Spleen (tissue), 11 donors: ENCODE measurements at regions not wholly inside any gene's neighbourhood (a gene's known extent, or its start where the extent isn't known, plus 50 kb on each side); places are given as distances from the start of the nearest gene placed in this dataset.

ENCODE experiments used
- DNase-seq: peaks from one replicate; pipeline ENCODE4 v3.0.0-alpha.2; 2020
- H3K27ac ChIP-seq, 8 donors: fragments of 200-600 bp; sonication (generic) in 7 of 8; 1 replicate in 4 of 8; 2 replicates in 4 of 8; pipeline versions ENCODE4 v1.5.0 to v1.8.0; 2016 to 2021; ENCODE audit warnings: inconsistent platforms in 4 of 8, mild to moderate bottlenecking in 4 of 8, moderate library complexity in 1 of 8
- H3K27me3 ChIP-seq, 7 donors: fragments of 200-600 bp; sonication (generic) in 6 of 7; replicated peaks in 1 of 7; 1 replicate in 4 of 7; 2 replicates in 3 of 7; pipeline versions ENCODE4 v1.5.0 to v1.8.0; 2016 to 2021; ENCODE audit warnings: inconsistent platforms in 3 of 7, mild to moderate bottlenecking in 1 of 7
- H3K36me3 ChIP-seq, 6 donors: fragments of 200-600 bp; sonication (generic) in 5 of 6; 1 replicate in 4 of 6; 2 replicates in 2 of 6; pipeline versions ENCODE4 v1.5.0 to v1.8.0; 2016 to 2021; ENCODE audit warnings: inconsistent platforms in 2 of 6
- H3K4me1 ChIP-seq, 6 donors: fragments of 200-600 bp; sonication (generic) in 5 of 6; 1 replicate in 3 of 6; 2 replicates in 3 of 6; pipeline versions ENCODE4 v1.5.0 to v1.8.0; 2016 to 2021; ENCODE audit warnings: inconsistent platforms in 3 of 6
- H3K4me3 ChIP-seq, 8 donors: fragments of 200-600 bp; sonication (generic) in 7 of 8; 1 replicate in 4 of 8; 2 replicates in 4 of 8; pipeline versions ENCODE4 v1.5.0 to v1.8.0; 2016 to 2021; ENCODE audit warnings: inconsistent platforms in 4 of 8, mild to moderate bottlenecking in 4 of 8, moderate library complexity in 2 of 8
- H3K9me3 ChIP-seq, 8 donors: fragments of 200-600 bp; sonication (generic) in 7 of 8; 1 replicate in 4 of 8; 2 replicates in 4 of 8; pipeline versions ENCODE4 v1.5.0 to v1.8.0; 2016 to 2021; ENCODE audit warnings: inconsistent platforms in 4 of 8
- CTCF ChIP-seq, 11 experiments: fragments of 200-600 bp in 7 of 11; fragments of 450-650 bp in 4 of 11; sonication (generic) in 4 of 11; IDR thresholded peaks in 8 of 11; conservative IDR thresholded peaks in 3 of 11; 1 replicate in 7 of 11; 2 replicates in 4 of 11; pipeline versions ENCODE4 v1.4.0 to v1.8.0; 2016 to 2021; ENCODE audit warnings: antibody characterized with exemption in 11 of 11, inconsistent platforms in 4 of 11, mild to moderate bottlenecking in 1 of 11
- POLR2A ChIP-seq, 3 donors: fragments of 450-650 bp; IDR thresholded peaks; one replicate each; pipeline ENCODE4 v1.5.1; 2017; ENCODE audit warnings: antibody characterized with exemption in 3 of 3, mild to moderate bottlenecking in 1 of 3
- POLR2AphosphoS5 ChIP-seq, 3 donors: sonication (generic); formaldehyde crosslinking; IDR thresholded peaks; one replicate each; pipeline ENCODE4 v1.5.1; 2017; ENCODE audit warnings: antibody characterized with exemption in 3 of 3
- WGBS, 5 donors: extraction: QIAGEN DNeasy Blood & Tissue Kit in 3 of 5; methylation state at CpG; one replicate each; pipeline versions ENCODE4 v1.1.5 to v1.1.7; 2013 to 2018; 5-methylcytosine and 5-hydroxymethylcytosine counted together
- intact Hi-C: fragments of 100-400 bp; cut with DNase I; formaldehyde crosslinking; loops from one replicate; pipeline ENCODE4 v1.15.0; 2023; ENCODE audit warnings: low total_unique reads
- donor health status: healthy with polysubstance abuse.
- donor health status: DM: no; HTN: no; CAD: no; lungs with moderate emphysema.
- donor health status: DM: no; HTN: no; CAD: no.
- donor health status: Bipolar disorder and iron deficiency.
- donor health status: healthy.
- donor health status: DM: no; HTN: no; CAD: no.
- donor health status: DM: yes; HTN: yes; CAD: no.

- peak; percentile 72 for DNase-seq
- WGBS, 5 donors, result 73 to 78% (median 76%) methylated on average over 6 to 10 of the region's 10 CpGs
- Histone ChIP-seq H3K4me3 (no peak overlapping the region), H3K27me3 (no peaks in the 10 kb centered on the region), H3K4me1 (no peaks in the 10 kb centered on the region), H3K27ac (no peak overlapping the region), H3K9me3 (peaks cover 0 to 14% (median 6%) of the 10 kb centered on the region in 8 donors), H3K36me3 (no peaks in the 10 kb centered on the region)
- intact Hi-C loops, result no loop called here
- TF ChIP-seq POLR2A (IDR thresholded peaks at IDR 0.05), result no peak
- TF ChIP-seq CTCF (IDR thresholded peaks at IDR 0.05 in 8 of 11, conservative IDR thresholded peaks at IDR 0.05 in 3 of 11), result no peak
- no peak for TF ChIP-seq POLR2AphosphoS5 (IDR thresholded peaks at IDR 0.05)
Measured at GRCh38 chr5:133877351-133878235, 90.8 kb downstream of the C5orf15 start.

DNA sequence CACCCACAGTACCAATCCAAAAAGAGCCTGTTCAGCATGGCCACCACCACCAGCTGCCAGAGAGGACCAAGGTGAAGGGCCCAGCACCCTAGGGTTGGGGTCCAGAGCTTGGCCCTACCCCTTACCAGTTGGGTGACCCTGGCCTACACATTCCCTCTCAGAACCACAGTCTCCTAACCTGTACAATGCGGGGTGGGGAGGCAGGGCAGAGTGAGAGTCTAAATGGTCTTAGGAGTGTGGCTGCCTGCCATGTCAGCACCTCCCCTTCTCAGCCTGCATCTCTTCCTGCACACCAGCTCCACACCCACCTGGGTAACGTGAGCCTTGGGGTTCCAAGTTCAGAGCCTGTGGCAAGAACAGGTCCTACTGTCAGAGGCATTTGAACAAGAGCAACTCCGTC, 92.2 kb downstream of the C5orf15 start:
- H3K4me3 ChIP-seq, result no peak overlapping the region
- DNase-seq, result no peak
- TF ChIP-seq CTCF (IDR thresholded peaks at IDR 0.05 in 8 of 11, conservative IDR thresholded peaks at IDR 0.05 in 3 of 11) (no peak), POLR2AphosphoS5 (IDR thresholded peaks at IDR 0.05) (no peak), POLR2A (IDR thresholded peaks at IDR 0.05) (no peak)
- peaks cover 0 to 14% (median 6%) of the 10 kb centered on the region in 8 donors for H3K9me3 ChIP-seq
- 71 to 96% (median 90%) methylated on average over 3 of the region's 3 CpGs for WGBS, 5 donors
- no peaks in the 10 kb centered on the region for H3K27me3 ChIP-seq
- no peak overlapping the region for H3K27ac ChIP-seq
- no peaks in the 10 kb centered on the region for H3K4me1 ChIP-seq
- no peaks in the 10 kb centered on the region for H3K36me3 ChIP-seq
- intact Hi-C loops, result no loop called here

GRCh38 chr5:133875179-133875578, 93.2 kb downstream of the C5orf15 start:
- Histone ChIP-seq H3K36me3 (no peaks in the 10 kb centered on the region), H3K4me1 (no peaks in the 10 kb centered on the region), H3K4me3 (no peak overlapping the region), H3K27me3 (peaks cover 0 to 7% (median 0%) of the 10 kb centered on the region in 7 donors), H3K27ac (no peak overlapping the region), H3K9me3 (peaks cover 0 to 14% (median 6%) of the 10 kb centered on the region in 8 donors)
- intact Hi-C loops, result no loop called here
- no peak for DNase-seq
- no peak for TF ChIP-seq POLR2A (IDR thresholded peaks at IDR 0.05)
- TF ChIP-seq CTCF (IDR thresholded peaks at IDR 0.05 in 8 of 11, conservative IDR thresholded peaks at IDR 0.05 in 3 of 11), result no peak
- no peak for TF ChIP-seq POLR2AphosphoS5 (IDR thresholded peaks at IDR 0.05)
- 87 to 97% (median 89%) methylated on average over 1 of the region's 1 CpG for whole genome bisulfite sequencing, 5 donors

DNA sequence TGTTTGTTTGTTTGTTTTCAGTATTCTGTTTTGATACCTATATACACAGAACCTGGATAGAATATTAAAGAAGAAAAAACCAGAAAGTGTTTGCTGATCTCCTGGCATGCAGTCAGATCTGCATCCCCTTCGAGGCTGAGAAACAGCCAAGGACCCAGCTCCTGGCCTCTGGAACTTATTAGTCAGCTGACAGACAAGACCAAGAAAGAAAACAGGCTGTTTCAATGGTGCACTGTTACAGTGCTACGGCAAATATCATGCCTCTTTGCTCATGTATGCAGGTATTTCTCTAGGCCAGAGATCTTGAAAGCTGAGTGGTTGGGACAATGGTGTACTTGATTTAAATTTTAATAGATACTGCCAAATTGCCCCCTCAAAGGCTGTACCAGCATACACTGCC, 95.0 kb downstream of the C5orf15 start:
- 65 to 81% (median 79%) methylated on average over 2 of the region's 2 CpGs for WGBS, 5 donors
- Histone ChIP-seq H3K27me3 (peaks cover 0 to 16% (median 0%) of the 10 kb centered on the region in 7 donors), H3K4me3 (no peak overlapping the region), H3K4me1 (peaks cover 0 to 13% (median 5%) of the 10 kb centered on the region in 6 donors), H3K27ac (no peak overlapping the region), H3K36me3 (no peaks in the 10 kb centered on the region), H3K9me3 (peaks cover 0 to 14% (median 6%) of the 10 kb centered on the region in 8 donors)
- TF ChIP-seq CTCF (IDR thresholded peaks at IDR 0.05 in 8 of 11, conservative IDR thresholded peaks at IDR 0.05 in 3 of 11) (no peak), POLR2A (IDR thresholded peaks at IDR 0.05) (no peak), POLR2AphosphoS5 (IDR thresholded peaks at IDR 0.05) (no peak)
- intact Hi-C loops, result no loop called here
- no peak for DNase-seq
